DOHH2 (cell line): ENCODE measurements at regions not wholly inside any gene's neighbourhood (a gene's known extent, or its start where the extent isn't known, plus 50 kb on each side); places are given as distances from the start of the nearest gene placed in this dataset.

Experiments used
- H3F3A ChIP-seq: fragments of 200-600 bp; sonication (generic), shearing (Covaris generic); 2 replicates; pipeline ENCODE4 v1.6.0; 2016; ENCODE audit warnings: antibody characterized with exemption, mild to moderate bottlenecking; ENCODE audit not compliant: control insufficient read depth, insufficient read depth
- H3K27ac ChIP-seq: fragments of 200-600 bp; sonication (generic); 2 replicates; pipeline ENCODE4 v1.5.1; 2014; ENCODE audit warnings: low read depth, mild to moderate bottlenecking, low read length, moderate library complexity
- H3K27me3 ChIP-seq: fragments of 200-600 bp; sonication (generic); 2 replicates; pipeline ENCODE4 v1.6.1; 2014; ENCODE audit warnings: mild to moderate bottlenecking, low read length, mixed read lengths; ENCODE audit not compliant: control insufficient read depth
- H3K36me3 ChIP-seq: fragments of 200-600 bp; sonication (generic); 2 replicates; pipeline ENCODE4 v1.6.1; 2014; ENCODE audit warnings: mild to moderate bottlenecking, low read length, moderate library complexity, mixed read lengths; ENCODE audit not compliant: control insufficient read depth
- H3K4me1 ChIP-seq: fragments of 200-600 bp; sonication (generic); 2 replicates; pipeline ENCODE4 v1.6.1; 2014; ENCODE audit warnings: mild to moderate bottlenecking, low read length, mixed read lengths; ENCODE audit not compliant: control insufficient read depth
- H3K4me2 ChIP-seq: fragments of 200-600 bp; sonication (generic); 2 replicates; pipeline ENCODE4 v1.6.0; 2014; ENCODE audit warnings: mild to moderate bottlenecking, low read length, moderate library complexity
- H3K4me3 ChIP-seq: fragments of 200-600 bp; sonication (generic); 2 replicates; pipeline ENCODE4 v1.5.1; 2014; ENCODE audit warnings: mild to moderate bottlenecking, low read length, mixed read lengths
- H3K79me2 ChIP-seq: fragments of 200-600 bp; sonication (generic); 2 replicates; pipeline ENCODE4 v1.6.1; 2014; ENCODE audit warnings: mild to moderate bottlenecking, low read length, mixed read lengths; ENCODE audit not compliant: control insufficient read depth
- H3K9me2 ChIP-seq: fragments of 200-600 bp; sonication (generic); replicated peaks from 2 replicates; pipeline ENCODE4 v1.6.1; 2014; ENCODE audit warnings: mild to moderate bottlenecking, low read length, mixed read lengths; ENCODE audit not compliant: control insufficient read depth
- H3K9me3 ChIP-seq: fragments of 200-600 bp; sonication (generic); 2 replicates; pipeline ENCODE4 v1.6.1; 2014; ENCODE audit warnings: antibody characterized with exemption, low read length, mixed read lengths; ENCODE audit not compliant: control insufficient read depth, insufficient read depth
- H4K20me1 ChIP-seq: fragments of 200-600 bp; sonication (generic); 2 replicates; pipeline ENCODE4 v1.6.0; 2014; ENCODE audit warnings: low read depth, mild to moderate bottlenecking, antibody characterized with exemption, low read length, moderate library complexity; ENCODE audit not compliant: control insufficient read depth, insufficient read depth
- EZH2phosphoT487 ChIP-seq: fragments of 200-600 bp; sonication (generic); IDR thresholded peaks from 2 replicates; pipeline ENCODE4 v1.6.1; 2017; ENCODE audit warnings: borderline replicate concordance, mild to moderate bottlenecking, antibody characterized with exemption, low read length, moderate library complexity, mixed read lengths
- TF ChIP-seq, protein P1 (sequence below): fragments of 200-600 bp; sonication (generic); IDR thresholded peaks from one replicate; pipeline ENCODE4 v1.5.1; 2014; ENCODE audit warnings: antibody characterized with exemption, mild to moderate bottlenecking, low read depth, low read length; ENCODE audit not compliant: poor library complexity, severe bottlenecking

DNA sequence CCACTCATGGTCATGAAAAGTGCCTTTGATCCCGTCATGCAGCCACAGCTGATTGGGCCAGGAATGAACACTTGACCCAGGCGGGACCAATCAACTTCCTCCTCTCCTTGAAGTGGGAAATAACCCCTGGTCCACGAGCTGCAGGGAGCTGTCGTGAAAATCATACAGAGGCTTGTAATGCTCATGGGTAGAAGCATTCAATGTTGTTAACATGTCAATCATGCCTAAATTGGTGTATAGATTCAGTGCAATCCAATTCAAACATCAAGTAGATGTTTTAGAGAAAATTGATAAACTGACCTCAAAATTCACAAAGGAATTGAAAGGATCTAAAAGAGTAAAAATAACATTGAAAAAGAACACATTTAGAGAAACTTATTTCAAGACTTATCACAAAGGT lies 1019.0 kb upstream of the TMEM132C start:
- Histone ChIP-seq H3K9me2 (no peaks in the 10 kb centered on the region), H3K9me3 (no peaks in the 10 kb centered on the region), H3K79me2 (no peaks in the 10 kb centered on the region), H4K20me1 (no peaks in the 10 kb centered on the region), H3K27ac (no peak overlapping the region), H3K4me1 (no peaks in the 10 kb centered on the region), H3K27me3 (no peaks in the 10 kb centered on the region), H3K36me3 (no peaks in the 10 kb centered on the region), H3F3A (no peaks in the 10 kb centered on the region), H3K4me2 (no peak overlapping the region), H3K4me3 (no peak overlapping the region)
- TF ChIP-seq EZH2phosphoT487 = no peak
- TF ChIP-seq, protein P1, sequence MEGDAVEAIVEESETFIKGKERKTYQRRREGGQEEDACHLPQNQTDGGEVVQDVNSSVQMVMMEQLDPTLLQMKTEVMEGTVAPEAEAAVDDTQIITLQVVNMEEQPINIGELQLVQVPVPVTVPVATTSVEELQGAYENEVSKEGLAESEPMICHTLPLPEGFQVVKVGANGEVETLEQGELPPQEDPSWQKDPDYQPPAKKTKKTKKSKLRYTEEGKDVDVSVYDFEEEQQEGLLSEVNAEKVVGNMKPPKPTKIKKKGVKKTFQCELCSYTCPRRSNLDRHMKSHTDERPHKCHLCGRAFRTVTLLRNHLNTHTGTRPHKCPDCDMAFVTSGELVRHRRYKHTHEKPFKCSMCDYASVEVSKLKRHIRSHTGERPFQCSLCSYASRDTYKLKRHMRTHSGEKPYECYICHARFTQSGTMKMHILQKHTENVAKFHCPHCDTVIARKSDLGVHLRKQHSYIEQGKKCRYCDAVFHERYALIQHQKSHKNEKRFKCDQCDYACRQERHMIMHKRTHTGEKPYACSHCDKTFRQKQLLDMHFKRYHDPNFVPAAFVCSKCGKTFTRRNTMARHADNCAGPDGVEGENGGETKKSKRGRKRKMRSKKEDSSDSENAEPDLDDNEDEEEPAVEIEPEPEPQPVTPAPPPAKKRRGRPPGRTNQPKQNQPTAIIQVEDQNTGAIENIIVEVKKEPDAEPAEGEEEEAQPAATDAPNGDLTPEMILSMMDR = no peak

DNA sequence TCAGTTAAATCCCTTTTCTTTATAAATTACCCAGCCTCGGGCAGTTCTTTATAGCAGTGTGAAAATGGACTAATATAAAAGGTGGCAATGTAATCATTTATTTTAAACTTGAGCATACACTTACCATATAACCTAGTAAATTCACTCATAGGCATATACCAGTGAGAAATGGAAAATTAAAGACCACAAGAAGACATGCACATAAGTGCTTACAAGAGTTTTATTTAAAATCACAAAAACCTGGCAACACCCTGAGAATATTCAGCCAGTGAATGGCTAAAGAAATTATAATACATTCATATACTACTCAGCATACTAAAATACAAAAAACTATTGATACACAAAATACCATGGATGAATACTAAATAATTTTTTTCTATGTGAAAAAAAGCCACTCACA lies 1017.5 kb upstream of the TMEM132C start:
- H3K4me1 ChIP-seq = no peaks in the 10 kb centered on the region

DNA sequence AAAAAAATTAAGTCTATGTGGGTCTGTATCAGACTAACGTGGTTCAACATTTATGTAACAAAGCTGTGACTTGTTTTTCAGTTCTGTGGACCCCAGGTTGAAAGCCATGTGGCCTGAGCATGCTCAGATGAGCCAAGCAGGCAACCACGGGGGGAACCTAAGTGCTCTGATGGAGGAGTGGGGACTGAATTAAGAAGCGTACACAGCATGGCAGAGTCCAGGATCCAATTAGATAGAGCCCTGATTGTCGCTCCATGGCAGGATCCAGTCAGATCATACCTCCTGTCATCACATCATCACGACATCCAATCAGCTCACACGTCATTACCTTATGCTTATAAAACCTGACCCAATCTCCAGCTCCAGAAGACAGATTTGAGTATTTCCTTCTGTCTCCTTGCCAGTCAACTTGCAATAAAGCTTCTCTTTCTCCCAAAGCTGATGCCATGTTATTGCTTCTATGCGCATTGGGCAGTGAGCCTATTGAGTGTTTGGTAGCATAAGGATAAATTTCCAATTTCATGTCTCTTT lies 1013.1 kb upstream of the TMEM132C start:
- no peaks in the 10 kb centered on the region for H3K79me2 ChIP-seq
- no peak overlapping the region for H3K4me3 ChIP-seq
- no peaks in the 10 kb centered on the region for H3K27me3 ChIP-seq
- no peaks in the 10 kb centered on the region for H3F3A ChIP-seq
- H3K27ac ChIP-seq = no peak overlapping the region
- no peak overlapping the region for H3K4me2 ChIP-seq
- no peak for TF ChIP-seq EZH2phosphoT487
- TF ChIP-seq, protein P1 = no peak
- no peaks in the 10 kb centered on the region for H3K9me2 ChIP-seq
- H3K36me3 ChIP-seq = no peaks in the 10 kb centered on the region
- H4K20me1 ChIP-seq = no peaks in the 10 kb centered on the region
- H3K9me3 ChIP-seq = no peaks in the 10 kb centered on the region
- H3K4me1 ChIP-seq = no peaks in the 10 kb centered on the region

More for the DNA sequence above, 1017.5 kb upstream of the TMEM132C start:
- Histone ChIP-seq H3K27ac (no peak overlapping the region), H3F3A (no peaks in the 10 kb centered on the region), H3K27me3 (no peaks in the 10 kb centered on the region), H3K4me3 (no peak overlapping the region), H3K9me2 (no peaks in the 10 kb centered on the region), H4K20me1 (no peaks in the 10 kb centered on the region), H3K36me3 (no peaks in the 10 kb centered on the region), H3K79me2 (no peaks in the 10 kb centered on the region), H3K4me2 (no peak overlapping the region), H3K9me3 (no peaks in the 10 kb centered on the region)
- TF ChIP-seq, protein P1 = no peak
- TF ChIP-seq EZH2phosphoT487 = no peak
